ENCODE measurements at regions not wholly inside any gene's neighbourhood (a gene's known extent, or its start where the extent isn't known, plus 50 kb on each side); places are given as distances from the start of the nearest gene placed in this dataset.

DNA sequence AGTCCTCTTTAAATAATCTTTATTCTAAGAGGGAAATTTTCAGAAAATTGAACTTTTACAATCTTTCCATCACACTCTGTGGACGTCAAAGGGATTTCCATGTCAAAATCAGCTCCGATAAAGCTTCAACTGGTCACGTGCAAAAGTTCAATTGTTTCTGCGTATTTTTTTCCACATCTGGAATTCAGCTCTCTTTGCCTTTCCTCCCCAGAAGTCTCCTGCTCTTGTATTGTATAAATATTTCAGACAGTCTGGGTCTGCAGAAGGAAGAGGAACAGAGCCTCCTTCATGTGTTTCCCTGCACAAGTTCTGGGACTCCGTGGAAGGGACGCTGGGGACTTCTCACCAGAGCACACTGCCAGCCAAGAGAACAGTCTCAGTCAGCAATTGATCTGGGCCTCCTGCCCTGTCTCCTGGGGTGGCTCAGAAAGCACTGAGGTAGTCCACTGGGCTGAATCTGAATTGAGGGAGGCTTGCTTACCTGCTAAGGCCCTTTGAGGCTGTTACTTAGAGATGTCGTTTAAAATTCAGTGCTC lies 251.5 kb downstream of the TFCP2L1 start:
- TF ChIP-seq RAD21 (IDR thresholded peaks at IDR 0.05; ENCODE audit: low read depth) (no peak), POLR2AphosphoS5 (IDR thresholded peaks at IDR 0.05; ENCODE audit: low read depth, low read length) (no peak), EZH2 (IDR thresholded peaks at IDR 0.05) (no peak), JUND (IDR thresholded peaks at IDR 0.05) (no peak), POLR2A (IDR thresholded peaks at IDR 0.05; ENCODE audit: borderline replicate concordance, extremely low read depth, insufficient read depth, insufficient read length) (no peak), SP1 (IDR thresholded peaks at IDR 0.05; ENCODE audit: low read depth) (no peak)
- TF ChIP-seq, protein P1, sequence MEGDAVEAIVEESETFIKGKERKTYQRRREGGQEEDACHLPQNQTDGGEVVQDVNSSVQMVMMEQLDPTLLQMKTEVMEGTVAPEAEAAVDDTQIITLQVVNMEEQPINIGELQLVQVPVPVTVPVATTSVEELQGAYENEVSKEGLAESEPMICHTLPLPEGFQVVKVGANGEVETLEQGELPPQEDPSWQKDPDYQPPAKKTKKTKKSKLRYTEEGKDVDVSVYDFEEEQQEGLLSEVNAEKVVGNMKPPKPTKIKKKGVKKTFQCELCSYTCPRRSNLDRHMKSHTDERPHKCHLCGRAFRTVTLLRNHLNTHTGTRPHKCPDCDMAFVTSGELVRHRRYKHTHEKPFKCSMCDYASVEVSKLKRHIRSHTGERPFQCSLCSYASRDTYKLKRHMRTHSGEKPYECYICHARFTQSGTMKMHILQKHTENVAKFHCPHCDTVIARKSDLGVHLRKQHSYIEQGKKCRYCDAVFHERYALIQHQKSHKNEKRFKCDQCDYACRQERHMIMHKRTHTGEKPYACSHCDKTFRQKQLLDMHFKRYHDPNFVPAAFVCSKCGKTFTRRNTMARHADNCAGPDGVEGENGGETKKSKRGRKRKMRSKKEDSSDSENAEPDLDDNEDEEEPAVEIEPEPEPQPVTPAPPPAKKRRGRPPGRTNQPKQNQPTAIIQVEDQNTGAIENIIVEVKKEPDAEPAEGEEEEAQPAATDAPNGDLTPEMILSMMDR (IDR thresholded peaks at IDR 0.05 in 2 of 3, conservative IDR thresholded peaks at IDR 0.05 in 1 of 3; ENCODE audit: borderline replicate concordance in 1 of 3, insufficient read depth in 1 of 3, low read depth in 2 of 3, low read length in 2 of 3) = no peak
- TF ChIP-seq, protein P2, sequence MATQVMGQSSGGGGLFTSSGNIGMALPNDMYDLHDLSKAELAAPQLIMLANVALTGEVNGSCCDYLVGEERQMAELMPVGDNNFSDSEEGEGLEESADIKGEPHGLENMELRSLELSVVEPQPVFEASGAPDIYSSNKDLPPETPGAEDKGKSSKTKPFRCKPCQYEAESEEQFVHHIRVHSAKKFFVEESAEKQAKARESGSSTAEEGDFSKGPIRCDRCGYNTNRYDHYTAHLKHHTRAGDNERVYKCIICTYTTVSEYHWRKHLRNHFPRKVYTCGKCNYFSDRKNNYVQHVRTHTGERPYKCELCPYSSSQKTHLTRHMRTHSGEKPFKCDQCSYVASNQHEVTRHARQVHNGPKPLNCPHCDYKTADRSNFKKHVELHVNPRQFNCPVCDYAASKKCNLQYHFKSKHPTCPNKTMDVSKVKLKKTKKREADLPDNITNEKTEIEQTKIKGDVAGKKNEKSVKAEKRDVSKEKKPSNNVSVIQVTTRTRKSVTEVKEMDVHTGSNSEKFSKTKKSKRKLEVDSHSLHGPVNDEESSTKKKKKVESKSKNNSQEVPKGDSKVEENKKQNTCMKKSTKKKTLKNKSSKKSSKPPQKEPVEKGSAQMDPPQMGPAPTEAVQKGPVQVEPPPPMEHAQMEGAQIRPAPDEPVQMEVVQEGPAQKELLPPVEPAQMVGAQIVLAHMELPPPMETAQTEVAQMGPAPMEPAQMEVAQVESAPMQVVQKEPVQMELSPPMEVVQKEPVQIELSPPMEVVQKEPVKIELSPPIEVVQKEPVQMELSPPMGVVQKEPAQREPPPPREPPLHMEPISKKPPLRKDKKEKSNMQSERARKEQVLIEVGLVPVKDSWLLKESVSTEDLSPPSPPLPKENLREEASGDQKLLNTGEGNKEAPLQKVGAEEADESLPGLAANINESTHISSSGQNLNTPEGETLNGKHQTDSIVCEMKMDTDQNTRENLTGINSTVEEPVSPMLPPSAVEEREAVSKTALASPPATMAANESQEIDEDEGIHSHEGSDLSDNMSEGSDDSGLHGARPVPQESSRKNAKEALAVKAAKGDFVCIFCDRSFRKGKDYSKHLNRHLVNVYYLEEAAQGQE (IDR thresholded peaks at IDR 0.05; ENCODE audit: low read depth) = no peak
- TF ChIP-seq, protein P3, sequence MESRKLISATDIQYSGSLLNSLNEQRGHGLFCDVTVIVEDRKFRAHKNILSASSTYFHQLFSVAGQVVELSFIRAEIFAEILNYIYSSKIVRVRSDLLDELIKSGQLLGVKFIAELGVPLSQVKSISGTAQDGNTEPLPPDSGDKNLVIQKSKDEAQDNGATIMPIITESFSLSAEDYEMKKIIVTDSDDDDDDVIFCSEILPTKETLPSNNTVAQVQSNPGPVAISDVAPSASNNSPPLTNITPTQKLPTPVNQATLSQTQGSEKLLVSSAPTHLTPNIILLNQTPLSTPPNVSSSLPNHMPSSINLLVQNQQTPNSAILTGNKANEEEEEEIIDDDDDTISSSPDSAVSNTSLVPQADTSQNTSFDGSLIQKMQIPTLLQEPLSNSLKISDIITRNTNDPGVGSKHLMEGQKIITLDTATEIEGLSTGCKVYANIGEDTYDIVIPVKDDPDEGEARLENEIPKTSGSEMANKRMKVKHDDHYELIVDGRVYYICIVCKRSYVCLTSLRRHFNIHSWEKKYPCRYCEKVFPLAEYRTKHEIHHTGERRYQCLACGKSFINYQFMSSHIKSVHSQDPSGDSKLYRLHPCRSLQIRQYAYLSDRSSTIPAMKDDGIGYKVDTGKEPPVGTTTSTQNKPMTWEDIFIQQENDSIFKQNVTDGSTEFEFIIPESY (IDR thresholded peaks at IDR 0.05; ENCODE audit: extremely low read depth, insufficient replicate concordance, low read length) = no peak
